SHP77 treated with DMSO at 0.1 percent for 48 hours (cell line): ENCODE measurements at regions not wholly inside any gene's neighbourhood (a gene's known extent, or its start where the extent isn't known, plus 50 kb on each side); places are given as distances from the start of the nearest gene placed in this dataset.

Experiments used
- DNase-seq: peaks from one replicate; lab custom pipeline; 2025; lab: John Stamatoyannopoulos, UW

- DNase-seq, result no peak
Observed at GRCh38 chr22:44423556-44424358, 74.3 kb downstream of the RTL6 start.

GRCh38 chr22:44422746-44423380, 75.2 kb downstream of the RTL6 start:
- DNase-seq, result no peak

- no peak for DNase-seq
Observed at GRCh38 chr22:44419429-44419828, 78.6 kb downstream of the RTL6 start.

GRCh38 chr22:44413211-44413610, 84.8 kb downstream of the RTL6 start:
- no peak for DNase-seq

- no peak for DNase-seq
Observed at GRCh38 chr22:44412136-44412731, 85.8 kb downstream of the RTL6 start.

GRCh38 chr22:44411226-44412135, 86.6 kb downstream of the RTL6 start:
- no peak for DNase-seq

GRCh38 chr22:44410451-44410991, 87.5 kb downstream of the RTL6 start:
- no peak for DNase-seq

- no peak for DNase-seq
Observed at GRCh38 chr22:44409974-44410316, 88.1 kb downstream of the RTL6 start.

GRCh38 chr22:44409211-44409973, 88.6 kb downstream of the RTL6 start:
- DNase-seq, result no peak

- DNase-seq, result no peak
Observed at GRCh38 chr22:44408829-44409192, 89.2 kb downstream of the RTL6 start.

- DNase-seq, result no peak
Observed at GRCh38 chr22:44407987-44408828, 89.8 kb downstream of the RTL6 start.

- no peak for DNase-seq
Observed at GRCh38 chr22:44407171-44407986, 90.7 kb downstream of the RTL6 start.

- DNase-seq, result no peak
Observed at GRCh38 chr22:44406341-44407170, 91.5 kb downstream of the RTL6 start.

GRCh38 chr22:44405661-44406060, 92.4 kb downstream of the RTL6 start:
- no peak for DNase-seq

GRCh38 chr22:44404341-44405020, 91.7 kb upstream of the SHISAL1 start:
- DNase-seq, result no peak

- DNase-seq, result no peak
Observed at GRCh38 chr22:44403602-44404329, 91.0 kb upstream of the SHISAL1 start.

GRCh38 chr22:44403166-44403565, 90.4 kb upstream of the SHISAL1 start:
- DNase-seq, result no peak
